Upper lobe of left lung (tissue), 4 donors: ENCODE measurements at regions not wholly inside any gene's neighbourhood (a gene's known extent, or its start where the extent isn't known, plus 50 kb on each side); places are given as distances from the start of the nearest gene placed in this dataset.

Experiments
- POLR2A ChIP-seq, 4 donors: fragments of 450-650 bp; IDR thresholded peaks; one replicate each; pipeline ENCODE4 v1.5.1; 2016 to 2017; ENCODE audit warnings: antibody characterized with exemption in 4 of 4, mild to moderate bottlenecking in 2 of 4
- TF ChIP-seq, protein P1 (sequence below), 6 experiments: fragments of 450-650 bp in 4 of 6; fragments of 200-600 bp in 2 of 6; sonication (generic) in 2 of 6; IDR thresholded peaks; one replicate each; pipeline ENCODE4 v1.5.1; 2016 to 2019; ENCODE audit warnings: antibody characterized with exemption in 6 of 6

DNA sequence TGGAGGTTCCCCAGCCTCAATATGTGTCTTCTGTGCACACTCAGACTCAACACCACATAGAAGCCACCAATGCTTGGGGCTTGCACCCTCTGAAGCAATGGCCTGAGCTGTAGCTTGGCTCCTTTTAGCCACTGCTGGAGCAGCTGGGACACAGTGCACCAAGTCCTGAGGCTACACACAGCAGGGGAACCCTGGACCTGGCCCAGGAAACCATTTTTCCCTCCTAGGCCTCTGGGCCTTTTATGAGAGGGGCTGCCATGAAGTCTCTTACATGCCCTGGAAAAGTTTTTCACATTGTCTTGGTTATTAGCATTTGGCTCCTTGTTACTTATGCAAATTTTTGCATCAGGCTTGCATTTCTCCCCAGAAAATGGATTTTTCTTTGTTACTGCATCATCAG, 306.2 kb downstream of the CPXCR1 start:
- TF ChIP-seq, protein P1, sequence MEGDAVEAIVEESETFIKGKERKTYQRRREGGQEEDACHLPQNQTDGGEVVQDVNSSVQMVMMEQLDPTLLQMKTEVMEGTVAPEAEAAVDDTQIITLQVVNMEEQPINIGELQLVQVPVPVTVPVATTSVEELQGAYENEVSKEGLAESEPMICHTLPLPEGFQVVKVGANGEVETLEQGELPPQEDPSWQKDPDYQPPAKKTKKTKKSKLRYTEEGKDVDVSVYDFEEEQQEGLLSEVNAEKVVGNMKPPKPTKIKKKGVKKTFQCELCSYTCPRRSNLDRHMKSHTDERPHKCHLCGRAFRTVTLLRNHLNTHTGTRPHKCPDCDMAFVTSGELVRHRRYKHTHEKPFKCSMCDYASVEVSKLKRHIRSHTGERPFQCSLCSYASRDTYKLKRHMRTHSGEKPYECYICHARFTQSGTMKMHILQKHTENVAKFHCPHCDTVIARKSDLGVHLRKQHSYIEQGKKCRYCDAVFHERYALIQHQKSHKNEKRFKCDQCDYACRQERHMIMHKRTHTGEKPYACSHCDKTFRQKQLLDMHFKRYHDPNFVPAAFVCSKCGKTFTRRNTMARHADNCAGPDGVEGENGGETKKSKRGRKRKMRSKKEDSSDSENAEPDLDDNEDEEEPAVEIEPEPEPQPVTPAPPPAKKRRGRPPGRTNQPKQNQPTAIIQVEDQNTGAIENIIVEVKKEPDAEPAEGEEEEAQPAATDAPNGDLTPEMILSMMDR (IDR thresholded peaks at IDR 0.05) = no peak
- no peak for TF ChIP-seq POLR2A (IDR thresholded peaks at IDR 0.05)
